ENCODE measurements at regions not wholly inside any gene's neighbourhood (a gene's known extent, or its start where the extent isn't known, plus 50 kb on each side); places are given as distances from the start of the nearest gene placed in this dataset.

DNA sequence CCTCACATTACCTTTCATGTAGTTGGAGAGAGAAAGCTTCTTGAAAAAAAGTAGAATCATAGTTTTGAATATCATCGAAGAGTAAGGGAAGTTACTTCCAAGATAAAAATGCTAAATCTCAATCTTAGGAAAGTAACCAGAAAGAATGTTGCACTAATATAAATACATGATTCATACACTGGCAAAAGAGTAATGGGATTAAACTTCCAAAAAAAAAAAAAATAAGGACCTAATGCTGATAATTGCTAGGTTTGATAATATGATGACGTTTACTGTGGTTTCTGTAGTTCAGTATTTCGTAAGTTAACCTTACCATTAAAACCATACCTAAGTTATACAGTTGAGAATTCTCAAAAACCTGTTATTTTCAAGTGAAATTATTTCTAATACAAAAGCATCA, 573.8 kb upstream of the CDH9 start:
- no peak for DNase-seq (ENCODE audit: low read depth)

DNA sequence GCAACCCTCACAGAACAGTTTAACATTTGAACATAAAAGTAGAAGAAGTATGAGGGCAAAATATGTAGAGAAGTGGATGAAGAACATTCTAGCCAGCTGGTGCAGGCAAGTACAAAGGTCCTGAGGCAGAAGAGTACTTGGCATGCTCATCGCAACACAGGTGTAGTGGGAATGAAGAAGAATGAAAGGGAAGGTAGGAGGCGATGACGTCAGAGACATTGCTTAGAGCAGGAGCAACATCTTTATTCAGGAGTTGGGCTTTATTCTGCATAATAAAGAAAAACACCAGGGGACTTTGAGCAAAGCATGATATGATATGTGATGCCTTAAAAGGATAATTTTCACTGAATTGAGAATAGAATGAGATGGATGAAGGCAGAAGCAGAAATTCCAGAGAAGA, 570.6 kb upstream of the CDH9 start:
- no peak for DNase-seq (ENCODE audit: low read depth)

GRCh38 chr5:27598576-27598975, 560.2 kb upstream of the CDH9 start:
- no peak for DNase-seq (ENCODE audit: low read depth)

- DNase-seq (ENCODE audit: low read depth): no peak
These were observed 555.8 kb upstream of the CDH9 start for GRCh38 chr5:27594141-27594540.

- DNase-seq (ENCODE audit: low read depth): no peak
These were observed 553.8 kb upstream of the CDH9 start for GRCh38 chr5:27592231-27592630.

DNA sequence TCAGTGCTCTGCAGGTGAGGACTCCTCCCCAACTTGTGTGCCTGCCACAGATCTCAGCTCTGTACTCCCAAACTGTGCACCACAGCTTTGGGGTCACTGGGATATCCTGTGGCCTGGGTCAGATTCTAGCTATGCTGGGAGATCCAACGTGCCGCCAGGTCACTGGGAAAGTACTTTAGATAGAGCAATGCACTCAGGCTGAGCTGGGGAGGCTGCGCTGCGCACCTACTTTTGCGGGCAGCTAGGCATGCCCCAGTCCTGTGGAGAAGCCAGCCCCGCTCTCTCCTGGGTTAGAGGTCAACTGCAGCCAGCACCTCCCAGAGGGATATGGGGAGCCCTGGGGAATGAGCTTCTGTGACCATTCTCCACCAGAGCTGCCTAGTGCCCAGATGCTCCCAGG, 552.1 kb upstream of the CDH9 start:
- no peak for DNase-seq (ENCODE audit: low read depth)

DNA sequence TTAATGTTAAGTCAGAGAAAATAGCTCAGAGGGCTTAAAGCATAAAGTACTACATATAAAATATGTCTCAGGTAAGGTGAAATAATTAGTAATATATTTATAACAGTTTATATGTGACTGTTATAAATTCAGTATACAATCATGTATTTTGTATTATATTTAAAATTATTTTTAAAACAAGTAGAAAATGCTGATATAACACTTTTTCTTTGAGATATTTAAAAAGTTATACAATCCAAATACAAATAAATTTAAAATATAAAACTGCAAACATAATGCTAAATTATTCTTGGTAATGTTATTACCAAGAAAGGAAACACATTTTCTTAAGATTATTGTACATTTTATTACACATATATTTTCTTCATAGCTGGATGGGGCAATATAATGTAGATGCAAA, 539.9 kb upstream of the CDH9 start:
- no peak for DNase-seq (ENCODE audit: low read depth)

DNA sequence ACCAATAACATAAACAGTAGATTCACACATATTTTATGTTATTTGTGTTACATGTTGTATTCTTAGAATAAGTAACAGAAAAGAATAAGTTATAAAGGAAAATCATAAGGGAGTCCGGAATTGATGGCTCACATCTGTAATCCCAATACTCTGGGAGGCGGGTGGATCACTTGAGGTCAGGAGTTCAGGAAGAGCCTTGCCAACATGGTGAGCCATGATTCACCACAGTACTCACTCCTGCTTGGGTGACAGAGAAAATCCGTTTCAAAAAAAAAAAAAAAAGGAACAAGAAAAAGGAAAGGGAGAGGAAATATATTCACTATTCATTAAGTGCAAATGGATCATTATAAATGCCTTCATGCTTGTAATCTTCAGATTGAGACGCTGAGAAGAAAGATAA, 533.3 kb upstream of the CDH9 start:
- peak; percentile 20 for DNase-seq (ENCODE audit: low read depth)

DNA sequence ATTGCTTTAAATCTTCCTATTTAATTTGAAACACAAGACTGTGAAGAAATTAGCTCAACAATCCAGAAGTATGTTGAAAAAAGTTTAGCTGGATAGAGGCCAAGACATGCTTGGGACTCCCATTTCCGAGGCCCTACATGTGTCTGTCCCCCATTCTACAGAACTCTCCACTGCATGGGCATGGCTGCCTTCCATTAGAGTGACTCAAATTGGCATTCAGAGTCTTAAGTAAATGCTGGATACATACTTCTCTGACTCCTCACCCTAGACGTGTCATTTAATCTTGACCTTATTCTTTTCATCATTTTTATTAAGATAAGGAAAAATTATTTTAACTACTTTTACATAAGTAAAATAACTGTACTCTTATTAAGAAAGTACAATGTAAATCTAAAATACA, 530.4 kb upstream of the CDH9 start:
- peak; percentile 13 for DNase-seq (ENCODE audit: low read depth)

GRCh38 chr5:27561408-27561807, 523.0 kb upstream of the CDH9 start:
- DNase-seq (ENCODE audit: low read depth): no peak

DNA sequence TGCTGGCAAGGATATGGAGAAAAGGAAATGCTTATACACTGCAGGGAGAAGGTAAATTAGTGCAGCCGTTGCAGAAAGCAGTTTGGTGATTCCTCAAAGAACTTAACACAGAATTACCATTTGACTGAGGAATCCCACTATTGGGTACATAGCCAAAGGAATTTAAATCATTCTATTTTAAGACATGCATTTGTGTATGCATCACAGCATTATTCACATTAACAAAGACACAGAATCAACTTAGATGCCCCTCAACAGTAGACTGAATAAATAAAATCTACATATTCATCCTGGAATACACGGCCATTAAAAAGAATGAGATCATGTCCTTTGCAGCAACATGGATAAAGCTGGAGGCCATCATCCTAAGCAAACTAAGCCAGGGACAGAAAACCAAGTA, 510.1 kb upstream of the CDH9 start:
- DNase-seq (ENCODE audit: low read depth): no peak

- no peak for DNase-seq (ENCODE audit: low read depth)
These were observed 496.7 kb upstream of the CDH9 start for GRCh38 chr5:27535031-27535557.

DNA sequence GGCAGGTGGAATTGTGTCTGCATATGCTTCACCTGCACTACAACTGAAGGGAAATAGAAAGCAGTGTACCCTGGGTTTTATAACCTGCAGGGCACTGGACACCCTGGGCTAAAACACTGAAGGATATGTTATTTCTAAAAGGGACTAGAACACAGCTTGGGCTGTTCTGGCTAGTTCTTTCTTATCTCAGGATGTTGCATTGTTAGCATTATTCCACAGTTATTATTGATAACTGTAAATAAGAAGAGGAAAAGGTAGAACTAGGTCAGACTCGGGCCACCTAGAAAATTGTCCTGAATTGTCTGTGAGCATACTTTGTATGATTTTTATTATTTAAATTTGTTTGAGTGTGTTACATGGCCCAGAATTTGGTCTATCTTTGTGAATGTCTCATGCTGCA, 493.9 kb upstream of the CDH9 start:
- no peak for DNase-seq (ENCODE audit: low read depth)

DNA sequence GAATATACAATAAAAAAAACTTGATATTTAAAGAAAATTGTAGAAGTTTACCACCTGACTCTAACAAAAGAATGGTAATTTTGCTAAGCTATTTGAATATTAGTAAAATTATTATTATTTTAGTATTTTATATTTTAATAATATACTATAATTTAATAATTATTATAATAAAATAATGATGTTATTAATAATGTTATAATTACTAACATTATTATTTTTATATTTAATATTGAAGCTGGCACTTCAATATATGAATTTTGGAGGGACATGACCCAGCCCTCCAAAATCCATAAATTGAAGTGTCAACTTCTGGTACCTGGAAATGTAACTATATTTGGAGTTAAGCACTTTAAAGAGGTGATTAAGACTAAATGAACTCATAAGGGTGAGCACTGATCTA, 486.1 kb upstream of the CDH9 start:
- no peak for DNase-seq (ENCODE audit: low read depth)

DNA sequence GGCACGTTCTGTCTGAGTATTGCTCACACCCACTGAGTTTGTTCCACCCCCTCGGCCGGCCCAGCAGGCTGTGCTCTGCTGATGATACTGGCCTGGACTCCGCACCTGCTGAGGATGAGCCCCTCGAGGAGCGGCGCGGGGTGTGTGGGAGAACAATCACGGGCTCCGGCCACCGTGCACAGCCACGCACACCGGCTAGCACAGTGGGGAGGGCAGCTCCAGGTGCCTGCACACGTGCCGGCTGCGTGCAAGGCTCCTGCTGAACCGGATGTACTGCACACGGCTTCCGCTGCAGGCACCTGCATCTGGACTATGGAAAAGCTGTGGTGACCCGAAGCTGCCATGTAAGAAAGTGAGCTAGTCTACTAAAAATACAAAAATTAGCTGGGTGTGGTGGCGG, 485.2 kb upstream of the CDH9 start:
- DNase-seq (ENCODE audit: low read depth): no peak

DNA sequence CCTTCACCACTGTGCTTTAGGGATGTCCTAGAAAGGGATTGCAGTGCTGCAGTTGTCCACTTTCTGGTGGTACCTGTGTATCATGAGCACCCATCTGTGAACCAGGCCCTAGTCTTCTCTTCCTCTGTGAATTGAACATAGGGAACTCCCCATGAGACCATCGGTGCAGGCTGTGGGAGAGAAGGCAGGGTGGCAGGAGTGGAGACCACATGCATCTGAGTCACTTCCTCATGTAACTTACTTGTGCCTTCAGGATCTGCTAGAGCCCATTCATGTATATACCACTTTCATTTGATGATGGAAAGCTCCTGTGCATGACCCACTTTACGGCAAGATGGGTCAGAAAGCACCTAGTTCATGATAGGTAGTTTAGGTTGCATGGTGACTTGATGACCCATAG, 478.1 kb upstream of the CDH9 start:
- DNase-seq (ENCODE audit: low read depth): no peak

GRCh38 chr5:27511061-27511460, 472.7 kb upstream of the CDH9 start:
- DNase-seq (ENCODE audit: low read depth): no peak

DNA sequence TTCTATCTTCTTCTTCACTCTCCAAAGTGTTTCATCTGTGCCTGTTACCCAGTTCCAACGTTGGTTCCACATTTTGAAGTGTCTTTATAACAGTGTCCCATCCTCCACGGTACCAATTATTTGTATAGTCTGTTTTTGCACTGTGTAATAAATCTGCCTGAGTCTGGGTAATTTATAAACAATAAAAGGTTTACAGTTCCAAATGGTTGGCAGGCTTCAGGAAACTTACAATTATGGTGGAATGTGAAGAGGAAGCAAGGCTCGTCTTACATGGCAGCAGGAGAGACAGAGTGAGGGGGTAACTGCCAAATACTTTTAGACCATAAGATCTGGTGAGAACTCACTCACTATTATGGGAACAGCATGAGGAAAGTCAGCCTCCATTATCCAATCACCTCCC, 465.4 kb upstream of the CDH9 start:
- no peak for DNase-seq (ENCODE audit: low read depth)

GRCh38 chr5:27502236-27502635, 463.9 kb upstream of the CDH9 start:
- DNase-seq (ENCODE audit: low read depth): no peak

- DNase-seq (ENCODE audit: low read depth): no peak
These were observed 459.1 kb upstream of the CDH9 start for GRCh38 chr5:27497491-27497890.

- DNase-seq (ENCODE audit: low read depth): no peak
These were observed 456.5 kb upstream of the CDH9 start for GRCh38 chr5:27494887-27495286.

- no peak for DNase-seq (ENCODE audit: low read depth)
These were observed 453.5 kb upstream of the CDH9 start for GRCh38 chr5:27491746-27492439.

- DNase-seq (ENCODE audit: low read depth): no peak
These were observed 452.7 kb upstream of the CDH9 start for GRCh38 chr5:27491047-27491446.

- DNase-seq (ENCODE audit: low read depth): no peak
These were observed 451.3 kb upstream of the CDH9 start for GRCh38 chr5:27489701-27490100.

- no peak for DNase-seq (ENCODE audit: low read depth)
These were observed 444.3 kb upstream of the CDH9 start for GRCh38 chr5:27482663-27483062.

All from stromal cell of bone marrow (primary cell).